Keratinocyte (primary cell): ENCODE measurements at regions not wholly inside any gene's neighbourhood (a gene's known extent, or its start where the extent isn't known, plus 50 kb on each side); places are given as distances from the start of the nearest gene placed in this dataset.

ENCODE experiments used
- CTCF ChIP-seq, 3 experiments: IDR thresholded peaks in 1 of 3; conservative IDR thresholded peaks in 1 of 3; optimal IDR thresholded peaks in 1 of 3; 2 replicates in 2 of 3; 3 replicates in 1 of 3; pipeline versions ENCODE3 to v1.5.1; 2011; ENCODE audit warnings: low read length in 3 of 3, mild to moderate bottlenecking in 3 of 3, moderate library complexity in 2 of 3, control low read depth in 1 of 3, inconsistent platforms in 1 of 3; ENCODE audit not compliant: insufficient read depth in 2 of 3; ENCODE audit errors: extremely low read depth in 1 of 3
- EZH2 ChIP-seq: IDR thresholded peaks from one replicate; pipeline ENCODE4 v1.6.1; 2012; ENCODE audit warnings: inconsistent platforms, mild to moderate bottlenecking, low read length, moderate library complexity

GRCh38 chr2:199690225-199690624 lies 160.8 kb downstream of the FTCDNL1 start:
- TF ChIP-seq CTCF (optimal IDR thresholded peaks at IDR 0.05 in 1 of 3, IDR thresholded peaks at IDR 0.05 in 1 of 3, conservative IDR thresholded peaks at IDR 0.05 in 1 of 3; ENCODE audit: extremely low read depth in 1 of 3, insufficient read depth in 2 of 3, low read length in 3 of 3) (no peak), EZH2 (no peak)
